Fibroblast of the aortic adventitia (primary cell): ENCODE measurements at regions not wholly inside any gene's neighbourhood (a gene's known extent, or its start where the extent isn't known, plus 50 kb on each side); places are given as distances from the start of the nearest gene placed in this dataset.

Source experiments
- DNase-seq: peaks from one replicate; pipeline ENCODE4 v3.0.0-alpha.2; 2010; ENCODE audit warnings: low read depth
- H3K4me3 ChIP-seq: 2 replicates; pipeline ENCODE4 v1.5.1; 2011; ENCODE audit warnings: low read depth, mild to moderate bottlenecking, control low read depth, low read length, moderate library complexity
- CTCF ChIP-seq: IDR thresholded peaks from 2 replicates; pipeline ENCODE4 v1.5.1; 2011; ENCODE audit warnings: mild to moderate bottlenecking, low read length, control low read depth, inconsistent platforms; ENCODE audit not compliant: insufficient read depth

GRCh38 chr4:25580633-25581467, 74.8 kb upstream of the SLC34A2 start:
- no peak overlapping the region for H3K4me3 ChIP-seq
- DNase-seq: no peak
- no peak for TF ChIP-seq CTCF

GRCh38 chr4:25585901-25586523, 69.6 kb upstream of the SLC34A2 start:
- DNase-seq: no peak
- no peak overlapping the region for H3K4me3 ChIP-seq
- TF ChIP-seq CTCF: no peak

GRCh38 chr4:25588206-25588605, 67.4 kb upstream of the SLC34A2 start:
- no peak for TF ChIP-seq CTCF
- H3K4me3 ChIP-seq: no peak overlapping the region

GRCh38 chr4:25590171-25590570, 65.5 kb upstream of the SLC34A2 start:
- no peak for DNase-seq
- no peak overlapping the region for H3K4me3 ChIP-seq
- no peak for TF ChIP-seq CTCF

More at GRCh38 chr4:25588206-25588605, 67.4 kb upstream of the SLC34A2 start:
- DNase-seq: no peak

- H3K4me3 ChIP-seq: no peak overlapping the region
- no peak for TF ChIP-seq CTCF
Measured at GRCh38 chr4:25592736-25593135, 62.9 kb upstream of the SLC34A2 start.

More at GRCh38 chr4:25592736-25593135, 62.9 kb upstream of the SLC34A2 start:
- DNase-seq: no peak
